Neuron (in vitro differentiated cells): ENCODE measurements at regions not wholly inside any gene's neighbourhood (a gene's known extent, or its start where the extent isn't known, plus 50 kb on each side); places are given as distances from the start of the nearest gene placed in this dataset.
"Not testable (repeated sequence)": the region's sequence is repeated elsewhere in the genome, so short reads cannot be mapped to it uniquely, and the experiment has no call there.

Experiments
- H2AFZ ChIP-seq: one replicate; pipeline ENCODE4 v1.6.1; 2013; ENCODE audit warnings: low read depth, mild to moderate bottlenecking, inconsistent platforms, low read length, moderate library complexity
- H3K27me3 ChIP-seq: one replicate; pipeline ENCODE4 v1.6.1; 2013; ENCODE audit warnings: low read length; ENCODE audit not compliant: insufficient read depth
- H3K36me3 ChIP-seq: one replicate; pipeline ENCODE4 v1.6.1; 2013; ENCODE audit warnings: low read length; ENCODE audit not compliant: insufficient read depth
- H3K4me1 ChIP-seq: one replicate; pipeline ENCODE4 v1.6.1; 2013; ENCODE audit warnings: low read length; ENCODE audit not compliant: insufficient read depth
- H3K4me3 ChIP-seq: 2 replicates; pipeline ENCODE4 v1.5.1; 2013; ENCODE audit warnings: mild to moderate bottlenecking, low read length, moderate library complexity
- H3K9me3 ChIP-seq: one replicate; pipeline ENCODE4 v1.6.1; 2013; ENCODE audit warnings: low read length

DNA sequence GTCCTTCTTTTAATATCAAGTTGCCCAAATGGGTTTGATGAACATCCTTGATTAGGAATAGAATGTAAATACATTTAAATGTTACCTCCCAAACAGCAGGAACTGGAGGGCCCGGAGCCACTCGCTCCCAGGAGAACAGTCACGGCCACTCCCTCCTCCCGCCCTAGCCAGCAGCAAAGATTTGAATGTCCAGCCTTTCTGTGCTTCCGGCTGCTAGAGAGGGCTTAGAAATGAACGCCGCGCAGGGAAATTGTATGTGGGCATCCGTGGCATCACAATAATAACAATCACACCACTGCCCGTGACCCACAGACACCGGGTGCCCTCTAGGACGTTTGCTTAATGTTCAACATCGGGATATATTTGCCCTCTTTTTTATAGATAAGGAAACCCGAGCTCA, 164.9 kb upstream of the SALL3 start:
- no peaks in the 10 kb centered on the region for H3K4me1 ChIP-seq
- no peaks in the 10 kb centered on the region for H3K9me3 ChIP-seq
- H3K4me3 ChIP-seq: no peak overlapping the region
- H3K27me3 ChIP-seq: peaks cover 13% of the 10 kb centered on the region
- H3K36me3 ChIP-seq: no peaks in the 10 kb centered on the region
- H2AFZ ChIP-seq: no peak overlapping the region

DNA sequence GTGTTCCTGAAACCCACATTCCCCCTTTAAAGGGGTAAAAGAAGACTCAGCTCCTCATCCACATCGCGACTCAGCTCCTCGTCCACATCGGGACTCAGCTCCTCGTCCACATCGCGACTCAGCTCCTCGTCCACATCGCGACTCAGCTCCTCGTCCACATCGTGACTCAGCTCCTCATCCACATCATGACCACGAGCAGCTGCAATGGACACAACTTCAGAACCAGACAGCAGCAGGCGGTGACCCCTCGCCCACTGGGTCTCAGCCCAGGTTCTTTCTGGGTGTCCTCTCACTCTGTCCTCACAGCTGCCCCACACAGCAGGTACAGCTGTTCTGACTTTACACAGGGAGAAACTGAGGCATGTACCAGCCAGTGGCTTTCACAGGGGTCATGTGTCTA, 163.5 kb upstream of the SALL3 start:
- Histone ChIP-seq H3K4me3 (no peak overlapping the region), H3K9me3 (no peaks in the 10 kb centered on the region), H3K4me1 (no peaks in the 10 kb centered on the region)

DNA sequence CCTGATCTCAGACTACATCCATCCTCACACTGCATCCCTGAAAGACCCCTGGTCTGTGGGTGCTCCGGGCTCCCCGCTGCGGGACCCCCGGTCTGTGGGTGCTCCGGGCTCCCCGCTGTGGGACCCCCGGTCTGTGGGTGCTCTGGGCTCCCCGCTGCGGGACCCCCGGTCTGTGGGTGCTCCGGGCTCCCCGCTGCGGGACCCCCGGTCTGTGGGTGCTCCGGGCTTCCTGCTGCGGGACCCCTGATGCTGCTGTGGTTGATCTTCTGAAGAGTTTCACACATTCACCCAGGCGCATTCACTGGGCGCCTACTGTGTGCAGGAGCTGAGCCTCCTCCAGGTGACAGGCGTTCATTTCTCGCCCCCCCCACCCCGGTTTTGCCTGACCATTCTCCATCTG, 162.7 kb upstream of the SALL3 start:
- Histone ChIP-seq H2AFZ (no peak overlapping the region), H3K27me3 (peaks cover 27% of the 10 kb centered on the region), H3K36me3 (no peaks in the 10 kb centered on the region), H3K4me1 (no peaks in the 10 kb centered on the region), H3K9me3 (no peaks in the 10 kb centered on the region), H3K4me3 (no peak overlapping the region)

More for the DNA sequence above, 163.5 kb upstream of the SALL3 start:
- no peak overlapping the region for H2AFZ ChIP-seq
- H3K36me3 ChIP-seq: no peaks in the 10 kb centered on the region
- H3K27me3 ChIP-seq: peaks cover 23% of the 10 kb centered on the region

DNA sequence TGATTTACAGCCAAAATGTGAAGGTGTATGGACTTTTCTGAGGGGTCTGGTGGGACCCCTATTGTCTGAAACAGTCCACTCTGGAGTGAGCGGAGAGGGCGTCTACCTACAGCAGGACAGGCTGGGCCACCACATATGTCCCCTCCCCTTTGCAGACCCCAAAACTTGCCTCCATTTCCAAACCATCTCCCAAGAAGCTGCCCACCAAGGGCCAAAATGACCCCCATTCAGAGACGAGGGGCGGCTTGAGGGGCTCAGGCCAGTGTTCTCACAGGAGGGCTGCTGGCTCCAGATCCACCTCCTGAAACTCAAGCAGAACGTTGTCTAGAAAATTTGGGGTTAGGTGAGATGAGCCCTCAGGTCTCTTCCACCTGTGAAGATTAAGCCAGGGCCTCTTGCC, 161.1 kb upstream of the SALL3 start:
- Histone ChIP-seq H3K27me3 (peaks cover 26% of the 10 kb centered on the region), H3K4me1 (no peaks in the 10 kb centered on the region), H3K36me3 (no peaks in the 10 kb centered on the region), H2AFZ (no peak overlapping the region), H3K9me3 (no peaks in the 10 kb centered on the region), H3K4me3 (no peak overlapping the region)

DNA sequence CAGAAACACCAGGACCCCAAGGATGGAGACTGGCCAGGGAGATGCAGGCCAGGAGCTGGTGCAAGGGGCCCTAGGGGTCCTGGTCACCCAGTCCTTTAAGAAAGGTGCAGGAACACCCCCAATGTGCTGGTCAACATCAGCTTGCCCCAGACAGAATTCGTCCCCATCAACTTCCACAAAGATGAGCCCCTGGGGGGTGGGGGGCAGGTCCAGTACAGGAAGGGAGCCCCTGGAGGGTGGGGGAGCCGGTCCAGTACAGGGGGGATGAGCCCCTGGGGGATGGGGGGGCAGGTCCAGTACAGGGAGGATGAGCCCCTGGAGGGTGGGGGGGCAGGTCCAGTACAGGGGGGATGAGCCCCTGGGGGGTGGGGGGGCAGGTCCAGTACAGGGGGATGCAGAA, 160.7 kb upstream of the SALL3 start:
- H3K27me3 ChIP-seq: peaks cover 25% of the 10 kb centered on the region

DNA sequence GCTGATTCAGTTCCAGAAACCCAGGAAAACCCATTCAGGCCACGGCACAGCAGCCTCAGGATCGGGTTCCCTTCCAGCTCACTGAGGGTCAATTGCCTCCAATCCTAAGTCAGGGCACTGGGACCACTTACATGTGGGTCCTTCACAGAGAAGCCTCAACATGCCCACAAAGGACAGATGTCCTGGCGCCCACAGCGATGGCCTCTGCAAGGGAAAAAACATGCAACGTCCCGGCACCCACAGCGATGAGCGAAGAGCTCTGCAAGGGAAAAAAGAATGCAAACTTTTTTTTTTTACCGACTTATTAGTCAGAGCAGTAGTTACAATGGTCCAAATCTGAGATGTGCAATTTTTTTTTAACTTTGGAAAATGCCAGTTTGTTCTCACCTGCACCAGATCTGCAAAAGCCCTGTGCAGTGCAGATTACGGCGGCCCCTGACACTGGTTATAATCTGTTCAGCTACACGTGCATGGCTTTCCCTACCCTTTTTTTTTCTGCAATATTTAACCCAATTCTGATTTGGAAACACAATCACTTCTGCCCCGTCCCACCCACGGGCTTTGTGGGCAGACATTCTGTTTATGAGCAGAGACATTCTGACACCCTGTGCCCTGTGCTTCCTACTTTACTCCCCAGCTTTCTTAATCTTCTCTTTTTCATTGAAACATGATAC, 159.3 kb upstream of the SALL3 start:
- Histone ChIP-seq H3K9me3 (no peaks in the 10 kb centered on the region), H3K27me3 (peaks cover 21% of the 10 kb centered on the region), H3K4me3 (no peak overlapping the region), H3K36me3 (no peaks in the 10 kb centered on the region), H3K4me1 (no peaks in the 10 kb centered on the region), H2AFZ (no peak overlapping the region)

More for the DNA sequence above, 160.7 kb upstream of the SALL3 start:
- no peaks in the 10 kb centered on the region for H3K9me3 ChIP-seq
- H3K4me1 ChIP-seq: no peaks in the 10 kb centered on the region
- H2AFZ ChIP-seq: no peak overlapping the region
- H3K36me3 ChIP-seq: no peaks in the 10 kb centered on the region
- H3K4me3 ChIP-seq: no peak overlapping the region

DNA sequence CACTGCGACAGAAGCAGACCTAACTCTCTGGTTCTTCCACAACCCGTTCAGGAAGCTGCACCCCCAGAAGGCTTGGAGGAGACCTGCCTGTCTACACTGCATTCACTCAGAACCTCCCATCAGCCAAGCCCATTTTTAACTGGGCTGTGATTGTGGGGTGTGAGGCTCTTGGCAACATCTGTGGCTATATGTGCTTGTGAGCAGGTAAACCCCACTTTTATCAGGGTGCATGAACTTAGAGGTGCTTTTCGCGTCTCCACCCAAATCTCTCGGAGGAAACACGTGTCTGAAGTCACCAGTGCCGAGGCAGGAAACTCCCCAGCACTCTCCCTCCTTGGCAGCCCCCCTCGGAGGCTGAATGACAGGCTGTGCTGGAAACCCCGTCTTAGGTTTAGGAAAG, 158.2 kb upstream of the SALL3 start:
- H3K9me3 ChIP-seq: no peaks in the 10 kb centered on the region

DNA sequence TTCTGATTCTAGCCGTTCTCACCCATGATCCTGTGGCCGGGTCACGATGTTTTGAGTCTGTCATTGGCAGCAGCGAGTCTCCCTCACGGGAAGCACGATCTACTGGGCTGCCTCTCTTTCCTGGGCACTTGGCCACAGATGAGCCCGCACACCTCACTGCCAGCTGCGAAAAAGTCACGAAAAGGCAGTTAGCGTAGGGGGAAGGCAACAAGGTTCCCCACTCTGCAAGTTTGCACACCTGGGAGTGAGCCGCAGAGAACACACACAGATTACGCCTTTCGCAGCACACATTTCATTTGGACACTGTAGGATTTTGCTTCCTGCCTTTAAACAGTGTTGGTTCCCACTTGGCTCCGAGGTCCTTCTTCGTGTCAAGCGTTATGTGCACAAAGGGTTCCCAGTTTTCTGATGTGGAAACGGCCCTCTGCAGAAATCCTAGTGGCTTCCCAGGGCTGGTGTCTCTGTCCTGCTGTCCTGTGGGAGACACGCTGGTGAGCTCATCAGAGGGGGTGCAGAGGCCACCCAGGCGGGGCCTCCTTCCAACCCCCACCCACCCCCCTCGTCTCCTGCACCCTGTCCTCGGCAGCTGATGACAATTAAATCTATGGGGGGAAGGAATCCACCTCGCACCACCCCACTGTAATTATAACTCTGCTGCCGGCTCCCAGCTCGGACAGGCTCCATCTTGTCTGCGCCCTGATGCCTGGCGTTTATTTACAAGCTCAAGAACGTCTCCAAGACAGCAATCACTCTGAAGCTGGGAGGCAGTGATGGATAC, 157.3 kb upstream of the SALL3 start:
- H3K27me3 ChIP-seq: peaks cover 21% of the 10 kb centered on the region
- H3K36me3 ChIP-seq: no peaks in the 10 kb centered on the region
- H3K4me1 ChIP-seq: no peaks in the 10 kb centered on the region
- no peak overlapping the region for H2AFZ ChIP-seq
- H3K9me3 ChIP-seq: no peaks in the 10 kb centered on the region
- H3K4me3 ChIP-seq: no peak overlapping the region

More for the DNA sequence above, 158.2 kb upstream of the SALL3 start:
- Histone ChIP-seq H3K36me3 (no peaks in the 10 kb centered on the region), H2AFZ (no peak overlapping the region), H3K27me3 (peaks cover 21% of the 10 kb centered on the region), H3K4me3 (no peak overlapping the region), H3K4me1 (no peaks in the 10 kb centered on the region)

DNA sequence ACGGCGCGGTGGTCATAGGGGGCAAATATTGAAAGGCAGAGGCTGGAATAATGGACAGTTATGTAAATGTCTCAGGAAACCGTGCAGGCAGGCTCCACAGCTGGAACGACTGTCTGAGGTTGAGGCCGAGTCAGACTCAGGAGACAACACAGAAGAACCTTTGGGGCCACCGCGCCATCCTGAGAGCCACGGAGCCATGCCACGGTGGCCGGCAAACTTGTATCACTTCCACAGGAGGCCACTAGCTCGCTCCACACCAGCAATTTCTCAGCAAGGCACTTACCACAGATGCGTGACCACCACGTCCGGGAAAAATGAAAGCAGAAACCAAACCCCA, 156.7 kb upstream of the SALL3 start:
- H2AFZ ChIP-seq: no peak overlapping the region
- no peaks in the 10 kb centered on the region for H3K9me3 ChIP-seq
- no peak overlapping the region for H3K4me3 ChIP-seq
- no peaks in the 10 kb centered on the region for H3K4me1 ChIP-seq
- H3K36me3 ChIP-seq: no peaks in the 10 kb centered on the region
- peaks cover 21% of the 10 kb centered on the region for H3K27me3 ChIP-seq

DNA sequence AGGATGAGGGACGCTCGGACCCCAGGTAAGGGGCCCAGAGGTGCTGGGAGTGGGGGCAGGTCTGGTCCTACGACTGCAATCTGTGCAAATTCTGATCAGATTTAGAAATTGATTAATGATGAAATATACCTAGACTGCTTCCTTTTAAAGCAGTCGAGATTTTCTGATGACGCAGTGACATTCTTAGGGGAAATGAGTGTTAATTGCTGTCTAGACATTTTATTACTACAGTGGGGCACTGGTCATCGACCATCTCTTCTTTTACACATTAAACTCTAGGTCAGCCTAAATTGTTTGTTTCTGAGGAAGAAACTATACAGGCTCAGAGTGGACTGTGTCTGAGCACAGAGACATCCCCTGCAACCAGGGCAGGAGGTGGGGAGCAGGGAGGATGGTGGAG, 154.4 kb upstream of the SALL3 start:
- no peak overlapping the region for H2AFZ ChIP-seq

DNA sequence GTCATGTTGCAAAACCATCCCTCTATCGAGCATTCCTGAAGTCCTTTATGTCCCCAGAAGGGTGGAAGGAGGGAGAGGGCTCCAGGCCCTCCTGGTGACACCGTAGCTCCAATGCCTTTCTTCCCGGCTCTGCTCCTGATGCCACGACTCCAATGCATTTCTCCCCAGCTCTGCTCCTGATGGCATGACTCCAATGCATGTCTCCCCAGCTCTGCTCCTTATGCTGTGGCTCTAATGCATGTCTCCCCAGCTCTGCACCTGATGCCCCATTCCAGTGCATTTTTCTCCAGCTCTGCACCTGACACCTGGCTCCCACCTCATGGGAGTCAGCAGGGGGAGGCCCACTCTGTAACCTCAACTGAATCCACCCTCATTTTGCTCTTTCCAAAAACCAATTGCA, 153.0 kb upstream of the SALL3 start:
- Histone ChIP-seq H3K27me3 (peaks cover 11% of the 10 kb centered on the region), H3K4me3 (no peak overlapping the region), H2AFZ (no peak overlapping the region), H3K36me3 (no peaks in the 10 kb centered on the region), H3K9me3 (no peaks in the 10 kb centered on the region), H3K4me1 (peaks cover 3% of the 10 kb centered on the region)

More for the DNA sequence above, 154.4 kb upstream of the SALL3 start:
- H3K9me3 ChIP-seq: no peaks in the 10 kb centered on the region
- no peak overlapping the region for H3K4me3 ChIP-seq
- peaks cover 3% of the 10 kb centered on the region for H3K4me1 ChIP-seq
- peaks cover 17% of the 10 kb centered on the region for H3K27me3 ChIP-seq
- H3K36me3 ChIP-seq: no peaks in the 10 kb centered on the region

DNA sequence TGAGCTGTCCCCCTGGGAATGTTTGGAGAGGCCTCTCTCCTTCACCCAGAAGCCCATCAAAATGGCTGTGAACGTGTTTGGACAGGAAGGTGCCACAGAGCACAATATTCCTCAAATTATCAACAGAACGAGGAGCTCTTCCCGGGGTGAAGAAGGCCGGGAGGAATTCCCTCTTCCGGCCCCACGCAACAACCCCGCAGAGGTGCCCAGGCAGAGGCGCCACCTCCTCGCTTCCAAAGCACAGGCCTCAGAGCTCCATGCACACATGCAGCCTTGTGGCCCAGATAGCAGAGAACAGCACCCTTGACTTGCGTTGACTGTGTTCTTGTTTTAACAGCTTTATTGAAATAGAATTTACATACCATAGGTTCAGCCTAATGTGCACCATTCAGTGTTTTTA, 152.5 kb upstream of the SALL3 start:
- peaks cover 3% of the 10 kb centered on the region for H3K4me1 ChIP-seq
- no peak overlapping the region for H3K4me3 ChIP-seq
- no peak overlapping the region for H2AFZ ChIP-seq
- H3K27me3 ChIP-seq: peaks cover 9% of the 10 kb centered on the region
- H3K9me3 ChIP-seq: no peaks in the 10 kb centered on the region
- no peaks in the 10 kb centered on the region for H3K36me3 ChIP-seq

DNA sequence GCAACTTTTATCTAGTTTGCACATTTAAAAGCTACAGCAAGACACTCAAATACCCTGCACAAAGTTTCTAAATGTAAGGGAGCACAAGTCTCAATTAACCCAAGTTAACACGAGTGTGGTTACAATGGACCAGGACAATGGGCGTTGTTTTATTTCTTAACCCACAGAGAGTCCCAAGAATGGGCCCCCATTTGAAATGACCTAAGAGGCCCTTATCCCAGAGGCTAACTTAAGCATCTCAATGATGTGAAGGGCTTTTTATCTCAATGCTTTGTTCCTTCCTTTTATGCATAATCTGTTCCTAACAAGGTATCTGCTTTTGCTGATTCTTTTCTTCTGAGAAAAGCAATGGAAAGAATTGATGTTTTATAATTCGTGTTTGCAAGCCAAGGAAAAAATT, 151.5 kb upstream of the SALL3 start:
- H3K4me3 ChIP-seq: no peak overlapping the region
- H3K27me3 ChIP-seq: peaks cover 6% of the 10 kb centered on the region
- H3K36me3 ChIP-seq: no peaks in the 10 kb centered on the region
- peaks cover 3% of the 10 kb centered on the region for H3K4me1 ChIP-seq
- H3K9me3 ChIP-seq: no peaks in the 10 kb centered on the region
- H2AFZ ChIP-seq: no peak overlapping the region

DNA sequence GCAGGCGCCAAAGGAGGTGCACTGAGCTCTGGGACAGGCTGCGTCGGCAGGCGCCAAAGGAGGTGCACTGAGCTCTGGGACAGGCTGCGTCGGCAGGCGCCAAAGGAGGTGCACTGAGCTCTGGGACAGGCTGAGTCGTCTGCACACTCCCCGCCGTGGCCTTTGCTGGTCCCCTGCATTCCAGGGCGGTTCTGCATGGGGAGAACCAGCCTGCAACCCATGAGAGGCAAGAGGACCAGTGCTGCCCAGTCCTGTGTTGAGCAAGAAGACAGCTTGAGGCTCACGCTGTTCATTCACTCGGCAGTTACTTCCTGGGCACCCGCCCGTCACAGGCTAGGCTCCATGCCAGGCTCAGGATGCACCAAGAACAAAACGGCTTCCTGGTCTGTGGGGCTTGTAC, 150.6 kb upstream of the SALL3 start:
- H3K36me3 ChIP-seq, H3K27me3 ChIP-seq, H3K4me3 ChIP-seq, H2AFZ ChIP-seq, H3K4me1 ChIP-seq, H3K9me3 ChIP-seq: not testable (repeated sequence)
